WTC11 (cell line): ENCODE measurements at regions not wholly inside any gene's neighbourhood (a gene's known extent, or its start where the extent isn't known, plus 50 kb on each side); places are given as distances from the start of the nearest gene placed in this dataset.

Source experiments
- CREM ChIP-seq: sonication (generic); formaldehyde crosslinking; IDR thresholded peaks from 2 replicates; pipeline ENCODE4 v1.8.1; 2022; ENCODE audit warnings: mild to moderate bottlenecking, missing genetic modification reagents, moderate library complexity
- IRF2 ChIP-seq: sonication (generic); formaldehyde crosslinking; IDR thresholded peaks from 2 replicates; pipeline ENCODE4 v1.8.0; 2022; ENCODE audit warnings: low read depth, missing genetic modification reagents, borderline replicate concordance
- RELA ChIP-seq: sonication (generic); formaldehyde crosslinking; IDR thresholded peaks from 2 replicates; pipeline ENCODE4 v1.8.1; 2022; ENCODE audit warnings: missing genetic modification reagents, mild to moderate bottlenecking, borderline replicate concordance
- ZNF396 ChIP-seq: fragments of 250-450 bp; sonication (Bioruptor Pico); IDR thresholded peaks from 2 replicates; pipeline ENCODE4 v1.8.0; 2021; ENCODE audit warnings: mild to moderate bottlenecking, moderate library complexity, borderline replicate concordance
- TF ChIP-seq, protein P1 (sequence below): fragments of 250-450 bp; sonication (Bioruptor Pico); IDR thresholded peaks from 2 replicates; pipeline ENCODE4 v2.1.2; 2022; ENCODE audit warnings: mild to moderate bottlenecking, moderate library complexity
- TF ChIP-seq, protein P2 (sequence below): fragments of 200-600 bp; IDR thresholded peaks from 2 replicates; pipeline ENCODE4 v1.8.0; 2022; ENCODE audit warnings: antibody characterized with exemption
- TF ChIP-seq, protein P3 (sequence below): sonication (generic); formaldehyde crosslinking; IDR thresholded peaks from 2 replicates; pipeline ENCODE4 v1.8.1; 2022; ENCODE audit warnings: mild to moderate bottlenecking, missing genetic modification reagents, moderate library complexity, borderline replicate concordance

DNA sequence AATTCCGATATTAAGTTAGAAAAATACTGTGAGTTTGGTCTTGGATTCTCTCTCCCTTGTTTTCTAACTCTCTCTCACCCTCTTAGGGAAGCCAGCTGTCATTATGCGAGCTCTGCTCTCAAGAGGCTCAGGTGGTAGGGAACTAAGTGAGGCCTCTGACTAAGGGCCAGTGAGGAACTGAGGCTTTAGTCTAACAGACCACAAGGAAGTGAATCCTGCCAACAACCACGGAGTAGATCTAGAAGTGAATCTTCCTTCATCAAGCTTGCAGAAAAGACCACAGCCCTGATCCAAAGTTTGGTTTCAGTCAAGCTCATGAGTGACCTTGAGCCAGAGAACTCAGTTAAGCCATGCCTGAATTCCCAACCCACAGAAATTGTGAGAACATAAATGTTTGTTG lies 180.1 kb upstream of the PRMT6 start:
- TF ChIP-seq, protein P1, sequence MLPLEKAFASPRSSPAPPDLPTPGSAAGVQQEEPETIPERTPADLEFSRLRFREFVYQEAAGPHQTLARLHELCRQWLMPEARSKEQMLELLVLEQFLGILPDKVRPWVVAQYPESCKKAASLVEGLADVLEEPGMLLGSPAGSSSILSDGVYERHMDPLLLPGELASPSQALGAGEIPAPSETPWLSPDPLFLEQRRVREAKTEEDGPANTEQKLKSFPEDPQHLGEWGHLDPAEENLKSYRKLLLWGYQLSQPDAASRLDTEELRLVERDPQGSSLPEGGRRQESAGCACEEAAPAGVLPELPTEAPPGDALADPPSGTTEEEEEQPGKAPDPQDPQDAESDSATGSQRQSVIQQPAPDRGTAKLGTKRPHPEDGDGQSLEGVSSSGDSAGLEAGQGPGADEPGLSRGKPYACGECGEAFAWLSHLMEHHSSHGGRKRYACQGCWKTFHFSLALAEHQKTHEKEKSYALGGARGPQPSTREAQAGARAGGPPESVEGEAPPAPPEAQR (CRISPR knock-in tag), result no peak
- TF ChIP-seq, protein P2, sequence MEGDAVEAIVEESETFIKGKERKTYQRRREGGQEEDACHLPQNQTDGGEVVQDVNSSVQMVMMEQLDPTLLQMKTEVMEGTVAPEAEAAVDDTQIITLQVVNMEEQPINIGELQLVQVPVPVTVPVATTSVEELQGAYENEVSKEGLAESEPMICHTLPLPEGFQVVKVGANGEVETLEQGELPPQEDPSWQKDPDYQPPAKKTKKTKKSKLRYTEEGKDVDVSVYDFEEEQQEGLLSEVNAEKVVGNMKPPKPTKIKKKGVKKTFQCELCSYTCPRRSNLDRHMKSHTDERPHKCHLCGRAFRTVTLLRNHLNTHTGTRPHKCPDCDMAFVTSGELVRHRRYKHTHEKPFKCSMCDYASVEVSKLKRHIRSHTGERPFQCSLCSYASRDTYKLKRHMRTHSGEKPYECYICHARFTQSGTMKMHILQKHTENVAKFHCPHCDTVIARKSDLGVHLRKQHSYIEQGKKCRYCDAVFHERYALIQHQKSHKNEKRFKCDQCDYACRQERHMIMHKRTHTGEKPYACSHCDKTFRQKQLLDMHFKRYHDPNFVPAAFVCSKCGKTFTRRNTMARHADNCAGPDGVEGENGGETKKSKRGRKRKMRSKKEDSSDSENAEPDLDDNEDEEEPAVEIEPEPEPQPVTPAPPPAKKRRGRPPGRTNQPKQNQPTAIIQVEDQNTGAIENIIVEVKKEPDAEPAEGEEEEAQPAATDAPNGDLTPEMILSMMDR, result no peak
- TF ChIP-seq IRF2 (CRISPR knock-in tag), result no peak
- TF ChIP-seq ZNF396, result no peak
- no peak for TF ChIP-seq RELA (CRISPR knock-in tag)
- TF ChIP-seq, protein P3, sequence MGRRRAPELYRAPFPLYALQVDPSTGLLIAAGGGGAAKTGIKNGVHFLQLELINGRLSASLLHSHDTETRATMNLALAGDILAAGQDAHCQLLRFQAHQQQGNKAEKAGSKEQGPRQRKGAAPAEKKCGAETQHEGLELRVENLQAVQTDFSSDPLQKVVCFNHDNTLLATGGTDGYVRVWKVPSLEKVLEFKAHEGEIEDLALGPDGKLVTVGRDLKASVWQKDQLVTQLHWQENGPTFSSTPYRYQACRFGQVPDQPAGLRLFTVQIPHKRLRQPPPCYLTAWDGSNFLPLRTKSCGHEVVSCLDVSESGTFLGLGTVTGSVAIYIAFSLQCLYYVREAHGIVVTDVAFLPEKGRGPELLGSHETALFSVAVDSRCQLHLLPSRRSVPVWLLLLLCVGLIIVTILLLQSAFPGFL (CRISPR knock-in tag), result no peak
- no peak for TF ChIP-seq CREM (CRISPR knock-in tag)
